Dermis blood vessel endothelial cell (primary cell): ENCODE measurements at regions not wholly inside any gene's neighbourhood (a gene's known extent, or its start where the extent isn't known, plus 50 kb on each side); places are given as distances from the start of the nearest gene placed in this dataset.

Source experiments
- DNase-seq: peaks from one replicate; pipeline ENCODE4 v3.0.0; 2010

DNA sequence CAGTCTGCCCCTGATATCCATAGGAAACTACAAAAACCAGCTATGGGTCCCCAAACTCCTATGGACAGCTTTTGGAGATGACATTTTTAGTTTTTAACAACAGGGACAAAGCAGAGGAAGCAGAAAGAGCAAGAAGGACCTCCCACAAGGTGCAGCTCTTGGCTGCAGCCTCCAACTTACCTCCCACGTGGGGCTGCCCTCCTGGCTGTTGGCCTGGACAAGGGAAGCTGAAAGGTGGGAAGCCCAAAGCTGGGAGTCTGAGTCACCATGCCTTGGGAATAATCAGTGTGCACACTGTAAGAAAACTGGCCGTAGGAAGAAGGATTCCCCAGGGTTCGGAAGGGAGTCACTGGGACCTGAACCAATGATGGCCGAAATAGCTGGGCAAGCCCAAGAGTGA is 51.8 kb upstream of the PAX1 start:
- no peak for DNase-seq

DNA sequence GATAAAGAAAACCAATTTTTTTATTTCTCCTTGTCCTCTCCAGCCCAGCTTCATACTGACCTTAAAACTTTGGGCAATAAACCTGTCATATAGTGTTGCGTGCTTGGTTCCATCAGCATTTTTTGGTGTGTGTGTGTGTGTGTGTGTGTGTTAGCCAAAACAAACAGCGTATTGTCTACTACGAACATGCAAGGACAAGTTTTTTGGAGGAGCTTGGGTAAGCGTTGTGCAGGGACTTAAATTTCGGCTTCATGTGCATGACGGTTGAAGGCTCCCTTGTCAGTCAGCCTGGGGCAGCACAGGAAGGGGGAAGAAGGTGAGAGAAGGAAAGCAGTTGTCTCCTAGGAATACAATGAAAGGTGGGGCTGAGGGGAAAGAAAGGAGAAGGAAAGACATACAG is 62.0 kb upstream of the PAX1 start:
- no peak for DNase-seq

DNA sequence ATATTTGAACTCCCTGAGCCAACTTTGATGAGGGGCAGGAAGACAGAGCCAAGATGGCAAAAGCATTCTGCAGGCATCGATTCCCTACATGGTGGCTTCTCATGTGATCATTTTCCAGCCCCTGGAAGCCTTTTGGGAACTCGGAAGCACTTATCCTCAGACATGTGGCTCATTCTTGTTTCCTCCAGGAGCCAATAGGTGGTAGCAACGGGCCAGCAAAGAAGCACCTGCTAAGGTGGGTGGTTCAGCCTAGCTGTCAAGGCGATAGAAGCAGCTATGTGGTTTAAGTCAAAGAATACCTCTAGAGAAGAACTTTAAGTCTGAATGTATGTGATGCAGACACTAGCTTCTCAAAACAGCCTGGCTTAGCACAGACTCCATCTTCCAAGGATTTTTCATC is 64.9 kb upstream of the PAX1 start:
- no peak for DNase-seq

DNA sequence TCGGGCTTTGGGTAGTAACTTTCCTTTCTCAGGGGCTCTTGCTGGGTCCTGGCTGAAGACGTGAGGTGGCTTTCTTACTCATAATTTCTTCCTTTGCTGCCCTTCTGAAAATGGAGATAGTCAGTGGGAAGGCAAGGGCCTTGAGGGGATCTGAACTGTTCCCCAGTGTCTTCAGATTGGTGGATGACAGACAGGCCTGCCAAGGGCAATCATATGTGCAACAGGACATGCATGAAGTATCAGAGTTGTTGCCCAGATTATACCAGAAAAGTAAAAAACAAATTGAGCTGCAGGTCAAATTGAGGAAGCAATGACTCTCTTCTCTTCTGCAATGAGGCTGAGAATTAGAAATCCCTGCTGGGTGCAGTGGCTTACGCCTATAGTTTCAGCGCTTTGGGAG is 71.6 kb upstream of the PAX1 start:
- DNase-seq: no peak

DNA sequence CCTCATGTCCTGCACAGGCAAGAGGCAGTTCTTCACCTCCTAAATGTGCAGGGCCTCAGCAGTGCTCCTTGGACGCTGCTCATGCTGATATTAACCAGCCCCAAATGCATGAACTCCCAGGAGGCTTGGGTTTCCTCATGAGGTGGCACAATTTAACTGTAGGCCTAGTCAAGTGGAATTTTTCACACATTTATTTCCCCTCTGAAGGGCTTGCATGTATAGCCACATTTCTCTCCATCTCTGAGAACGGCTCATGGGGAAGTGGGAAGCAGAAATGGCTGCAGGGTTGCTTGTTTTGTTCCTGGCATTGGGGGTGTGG is 72.8 kb upstream of the PAX1 start:
- no peak for DNase-seq

DNA sequence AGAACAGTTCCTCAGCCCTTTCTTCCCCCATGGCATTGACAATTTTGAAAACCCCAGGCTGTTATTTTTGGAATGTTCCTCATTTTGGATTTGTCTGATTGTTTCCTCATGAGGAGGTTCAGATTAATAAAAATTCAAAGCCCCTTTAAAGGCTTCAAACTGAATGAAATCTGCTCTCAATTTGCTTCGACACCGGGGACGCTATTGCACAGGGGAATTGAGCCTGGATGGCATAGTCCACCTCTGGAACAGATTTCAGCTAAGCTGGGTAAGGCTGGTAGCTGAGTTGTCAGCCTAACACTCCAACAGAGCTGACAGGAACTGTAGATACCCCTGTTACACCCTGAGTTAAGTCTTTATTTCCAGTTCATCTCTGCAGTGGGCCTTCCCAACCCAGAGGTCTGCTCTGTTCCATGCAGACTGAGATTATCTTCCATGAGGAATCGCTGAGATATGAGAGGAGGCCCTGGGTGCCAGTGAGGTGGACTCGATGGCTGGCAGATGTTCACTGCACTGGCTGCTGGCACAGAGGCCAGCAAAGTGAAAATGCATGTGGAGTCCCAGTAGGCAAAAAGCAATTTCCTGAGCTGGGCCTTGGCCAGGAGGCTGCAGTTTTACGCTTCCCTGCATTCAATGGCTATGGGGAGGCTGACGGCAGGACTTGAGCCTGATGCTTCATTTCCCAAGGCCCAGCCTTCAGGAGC is 73.3 kb upstream of the PAX1 start:
- no peak for DNase-seq

DNA sequence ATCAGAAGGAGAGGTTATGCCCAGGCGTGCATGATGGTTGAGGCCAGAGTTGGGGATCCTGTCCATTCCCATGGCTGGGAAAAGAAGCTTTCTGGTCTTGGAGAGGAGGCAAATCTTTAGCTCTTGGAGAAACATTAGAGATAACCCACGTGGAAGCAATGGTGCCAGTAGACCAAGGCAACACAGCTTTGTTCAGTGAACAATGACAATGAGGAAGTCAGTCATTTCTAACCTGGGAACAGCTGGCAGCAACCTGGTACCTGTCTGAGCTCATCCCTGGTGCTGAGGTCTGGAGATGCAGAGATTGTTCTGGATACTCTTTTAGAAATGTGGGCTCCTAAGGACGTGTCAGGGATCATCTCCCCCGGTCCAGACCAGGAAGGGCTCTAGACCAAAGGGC is 76.7 kb upstream of the PAX1 start:
- DNase-seq: no peak

DNA sequence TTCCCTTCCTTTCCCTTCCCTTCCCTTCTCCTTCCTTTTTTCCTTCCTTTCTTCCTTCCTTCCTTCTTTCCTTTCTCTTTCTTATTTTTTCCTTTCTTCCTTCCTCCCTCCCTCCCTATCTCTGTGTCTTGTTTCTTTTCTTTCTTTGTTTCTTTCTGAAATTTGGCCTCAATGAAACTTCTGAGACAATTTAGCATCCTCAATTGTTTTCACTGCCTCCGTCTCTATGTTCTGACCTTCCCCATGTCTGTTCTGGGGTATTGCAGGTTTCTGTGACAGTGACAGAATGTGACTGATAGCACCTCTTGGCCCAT is 81.7 kb upstream of the PAX1 start:
- DNase-seq: no peak

DNA sequence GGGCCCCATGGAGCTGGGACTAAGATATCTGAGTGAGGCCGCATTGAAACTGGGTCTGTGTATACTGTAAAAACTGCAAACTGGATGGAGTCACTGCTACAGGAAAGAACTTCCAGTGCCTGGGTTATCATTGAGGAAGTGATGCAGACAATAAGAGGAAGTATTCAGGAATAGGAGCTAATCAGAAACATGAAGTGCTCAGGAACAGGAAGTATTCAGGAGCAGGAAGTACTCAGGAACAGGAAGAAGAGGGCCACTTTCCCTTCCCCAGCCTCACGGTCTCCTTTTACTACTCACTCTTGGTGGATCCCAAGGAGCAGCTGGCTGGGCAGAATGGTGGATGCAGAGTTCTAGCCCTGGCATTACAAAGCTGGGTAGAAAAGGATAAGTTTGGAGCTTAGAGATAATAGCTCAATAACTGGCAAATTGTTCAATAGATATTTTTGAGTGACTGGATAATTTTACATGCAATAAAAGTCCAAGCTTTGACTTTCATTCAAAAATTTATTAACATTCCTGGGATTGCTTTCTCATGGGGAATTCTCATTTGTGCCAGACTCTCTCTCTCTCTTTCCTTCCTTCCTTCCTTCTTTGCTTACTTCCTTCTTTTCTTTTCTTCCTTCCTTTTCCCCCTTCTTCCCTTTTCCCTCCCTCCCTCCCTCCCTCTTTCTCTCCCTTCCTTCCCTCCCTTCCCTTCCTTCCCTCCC is 82.2 kb upstream of the PAX1 start:
- DNase-seq: no peak

DNA sequence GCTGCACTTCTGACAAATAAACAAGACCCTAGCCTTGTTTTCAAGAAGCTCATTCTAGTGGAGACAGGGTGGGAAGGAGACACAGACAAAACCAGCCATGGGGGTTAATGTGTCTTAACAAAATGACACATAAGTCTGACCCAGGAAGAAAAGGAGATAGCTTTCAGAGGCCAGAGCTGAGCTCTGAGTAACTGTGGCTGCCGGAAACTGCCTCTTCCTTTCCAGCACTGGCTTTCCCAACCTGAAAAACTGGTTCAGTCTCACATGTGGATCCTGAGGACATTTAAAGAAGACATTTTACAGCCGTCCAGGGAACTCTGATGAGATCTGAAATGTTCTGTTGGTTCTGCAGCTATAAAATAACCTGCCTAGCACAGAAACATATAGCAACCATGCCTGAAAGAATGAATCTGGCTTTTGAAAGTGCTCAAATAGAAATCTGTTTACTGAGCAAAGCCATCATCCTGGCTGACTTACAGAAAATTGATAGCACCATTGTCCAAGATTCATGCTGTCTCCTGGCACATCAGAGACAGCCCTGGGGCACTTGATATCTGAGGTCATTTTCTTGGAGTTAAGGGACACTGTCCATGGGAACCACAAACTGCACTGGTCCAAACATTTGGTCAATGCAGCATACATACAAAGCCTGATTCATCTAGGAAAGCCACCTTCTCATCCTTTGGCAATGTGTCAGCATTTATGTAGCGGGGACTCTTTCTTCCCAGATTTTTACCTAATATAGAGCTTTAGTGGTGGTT is 83.2 kb upstream of the PAX1 start:
- no peak for DNase-seq

DNA sequence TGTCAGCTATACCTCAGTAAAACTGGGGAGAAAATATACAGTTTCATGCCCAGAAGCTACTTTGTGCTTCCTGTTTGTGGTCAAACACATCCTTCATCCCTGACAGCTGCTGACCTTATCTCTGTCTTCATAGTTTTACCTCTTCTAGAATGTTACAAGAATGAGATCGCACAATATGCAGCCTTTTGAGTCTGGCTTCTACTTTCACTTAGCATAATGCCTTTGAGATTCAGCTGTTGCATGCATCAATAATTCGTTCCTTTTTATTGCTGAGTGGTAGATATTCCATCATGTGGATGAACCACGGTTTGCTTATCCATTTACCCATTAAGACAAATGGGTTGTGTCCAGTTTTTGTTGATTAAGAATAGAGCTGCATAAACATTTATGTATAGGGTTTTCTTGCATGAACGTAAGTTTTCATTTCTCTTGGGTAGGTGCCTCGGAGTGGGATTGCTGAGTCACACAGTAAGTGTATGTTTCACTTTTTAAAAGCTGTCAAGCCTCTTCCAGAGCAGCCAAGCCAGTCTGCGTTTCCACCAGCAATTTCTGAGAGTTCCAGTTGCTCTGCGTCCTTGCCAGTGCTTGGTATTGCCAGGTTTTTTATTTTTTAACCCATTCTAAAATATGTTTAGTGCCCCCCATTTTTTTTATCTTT is 86.6 kb upstream of the PAX1 start:
- DNase-seq: no peak

DNA sequence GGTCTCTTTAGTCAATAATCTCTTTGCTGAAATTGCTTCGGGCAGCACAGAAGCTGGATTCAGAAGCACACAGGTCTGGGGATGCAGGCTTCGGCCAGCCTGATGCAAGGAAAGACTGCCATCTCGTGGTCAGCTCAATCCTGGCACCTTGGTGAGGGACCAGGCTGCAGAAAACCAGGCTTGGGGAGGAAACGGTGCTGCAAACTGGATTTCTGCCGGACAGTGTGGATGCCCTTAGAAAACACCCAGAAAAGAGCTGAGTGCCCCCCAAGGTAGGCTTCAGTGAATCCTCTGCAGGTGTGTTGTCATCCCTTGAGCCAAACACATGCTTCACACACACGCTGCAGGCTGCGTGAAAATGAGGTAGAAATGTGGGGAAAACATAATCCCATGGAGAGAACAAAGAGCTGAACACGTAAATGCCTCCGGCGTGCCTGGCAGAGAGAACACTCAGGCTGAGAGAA is 89.8 kb upstream of the PAX1 start:
- peak; percentile 74 for DNase-seq

DNA sequence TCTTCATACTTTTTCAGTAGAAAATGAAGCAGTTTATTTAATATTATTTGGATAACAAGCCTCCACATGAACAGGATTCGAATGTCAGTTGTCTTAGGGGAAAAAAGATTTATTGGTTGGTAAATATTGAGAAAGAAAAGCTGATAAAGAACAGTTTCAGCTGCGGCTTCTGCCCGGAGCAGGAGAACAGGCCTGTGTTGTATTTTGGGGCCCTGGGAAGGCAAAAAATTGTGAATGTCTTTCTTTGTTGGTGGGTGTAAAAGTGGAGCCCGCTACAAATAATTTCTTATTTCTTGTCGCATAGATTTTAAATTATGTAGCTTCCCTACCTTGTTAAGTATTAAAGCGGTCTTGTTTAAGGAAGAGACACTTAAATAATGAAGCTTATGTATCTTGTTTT is 90.5 kb upstream of the PAX1 start:
- DNase-seq: no peak

DNA sequence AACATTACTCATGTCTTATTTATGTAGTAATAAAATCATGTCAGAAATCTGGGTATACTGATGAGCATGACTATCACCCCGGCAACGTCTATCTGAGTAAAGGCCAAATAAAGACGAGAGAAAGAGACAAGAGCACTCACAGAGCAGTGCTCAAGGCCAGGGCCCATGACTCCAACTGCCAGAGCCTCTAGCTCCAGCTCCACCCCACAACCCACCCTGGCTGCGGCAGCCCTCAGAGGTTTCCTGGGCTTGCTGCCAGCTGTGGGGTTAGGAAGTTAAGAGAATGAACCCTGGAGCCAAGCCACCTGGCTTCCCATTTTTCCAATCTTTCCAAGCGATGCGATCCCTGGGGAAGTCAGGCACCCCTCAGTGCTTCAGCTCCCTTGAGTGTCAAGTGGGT is 92.0 kb upstream of the PAX1 start:
- peak; percentile 4 for DNase-seq

DNA sequence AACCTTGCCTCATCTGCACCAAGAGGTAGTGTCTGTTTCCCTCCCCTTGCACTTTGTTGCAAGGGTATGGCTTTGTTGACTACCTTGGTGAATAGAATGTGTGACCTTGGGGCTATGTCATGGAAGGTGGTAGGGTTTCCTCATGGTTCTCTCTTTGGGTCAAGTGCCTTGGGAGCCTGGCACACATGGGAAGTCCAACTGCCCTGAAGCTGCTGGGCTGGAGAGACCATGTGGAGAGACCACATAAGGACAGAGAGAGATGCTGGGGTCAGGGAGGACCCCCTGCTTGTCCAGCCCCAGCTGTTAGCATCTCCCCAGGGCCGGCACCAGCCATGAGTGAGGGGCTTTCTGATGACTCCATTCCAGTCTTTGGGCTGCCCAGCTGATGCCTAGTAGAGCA is 95.5 kb upstream of the PAX1 start:
- no peak for DNase-seq

DNA sequence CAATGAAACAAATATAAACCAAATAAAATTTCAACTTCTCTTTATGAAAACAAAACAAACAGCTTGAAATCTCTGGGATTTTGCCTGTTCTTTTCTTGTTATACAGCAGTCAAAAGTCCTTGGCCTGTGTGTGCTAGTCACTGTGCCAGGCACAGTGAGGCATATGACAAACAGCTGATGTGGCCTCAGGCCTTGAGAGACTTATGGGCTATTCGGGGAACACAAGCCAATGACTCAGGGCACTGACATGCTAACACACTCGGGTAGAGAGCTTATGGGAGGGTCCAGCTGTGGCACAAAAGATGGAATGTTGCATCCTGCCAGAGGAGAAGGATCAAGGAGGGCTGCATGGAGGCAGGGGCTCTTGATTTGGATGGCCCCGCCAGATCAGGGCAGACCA is 95.4 kb upstream of the NKX2-2 start:
- no peak for DNase-seq

DNA sequence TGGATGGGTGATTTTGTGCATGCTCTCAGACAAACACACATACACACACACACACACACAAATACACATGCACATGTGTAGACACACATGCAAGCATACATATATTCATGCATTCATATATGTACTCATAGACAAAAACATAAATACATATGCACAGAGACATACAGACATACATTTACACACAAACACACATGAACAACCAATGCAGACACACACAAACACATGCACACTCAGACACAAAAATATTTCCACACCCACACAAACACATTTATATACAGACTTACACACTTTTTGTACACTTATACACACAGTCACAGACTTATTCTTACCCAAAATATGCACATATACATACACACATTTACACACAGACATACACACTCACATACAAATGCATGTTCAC is 94.9 kb upstream of the NKX2-2 start:
- DNase-seq: no peak

DNA sequence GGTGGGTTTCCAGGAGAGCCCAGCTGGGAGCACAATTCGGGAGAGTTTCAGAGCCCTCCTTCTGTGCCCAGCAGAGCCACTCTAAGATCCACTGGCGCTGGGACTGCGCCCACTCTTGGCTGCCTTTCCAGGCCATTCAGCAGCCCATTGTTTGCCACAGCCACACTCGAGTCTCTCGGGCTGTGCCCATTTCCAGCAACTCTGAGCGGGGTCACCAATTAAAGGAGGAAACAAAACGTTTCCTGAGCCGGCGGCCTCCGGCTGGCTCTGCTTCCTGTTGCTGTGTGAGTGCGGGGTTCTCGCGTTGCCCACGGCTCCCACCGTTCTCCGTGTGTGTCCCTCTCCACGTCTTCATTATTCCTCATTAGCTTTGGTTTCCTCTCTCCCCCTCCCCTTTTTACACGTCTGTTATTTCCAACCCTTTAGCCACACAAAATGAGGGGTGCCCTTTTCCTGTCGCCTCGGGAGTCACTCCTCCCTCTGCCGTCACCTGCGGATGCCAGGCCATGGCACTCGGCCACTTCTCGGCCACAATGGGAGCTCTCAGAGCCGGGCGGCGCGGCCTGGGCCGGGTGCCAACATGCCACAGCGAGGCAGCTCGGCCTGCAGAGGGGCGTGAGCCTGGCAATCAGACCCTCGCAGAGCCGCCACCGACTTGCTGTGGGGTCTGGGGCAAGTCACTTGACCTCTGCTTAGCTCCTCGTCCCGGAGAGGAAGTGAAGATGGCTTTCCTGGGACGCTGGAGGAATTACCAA is 94.3 kb upstream of the NKX2-2 start:
- peak; percentile 16 for DNase-seq

DNA sequence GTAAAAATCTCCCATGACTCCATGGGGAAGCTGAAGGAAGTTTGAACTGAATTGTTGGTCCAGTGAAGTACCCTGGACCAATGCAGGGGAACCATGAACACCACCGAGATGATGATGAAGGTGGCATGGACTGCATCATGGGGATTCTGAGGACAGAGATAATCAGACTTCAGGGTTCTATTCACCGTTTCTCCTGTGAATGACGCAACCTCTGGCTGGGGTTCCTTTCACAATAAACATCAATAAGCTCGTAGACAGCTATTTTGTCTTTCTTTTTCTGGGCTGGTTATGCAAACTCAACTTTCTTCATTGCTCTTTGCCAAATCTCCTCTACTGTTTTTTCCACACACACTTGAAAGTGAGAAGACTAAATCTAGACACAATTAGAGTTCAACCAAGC is 87.9 kb upstream of the NKX2-2 start:
- DNase-seq: no peak

DNA sequence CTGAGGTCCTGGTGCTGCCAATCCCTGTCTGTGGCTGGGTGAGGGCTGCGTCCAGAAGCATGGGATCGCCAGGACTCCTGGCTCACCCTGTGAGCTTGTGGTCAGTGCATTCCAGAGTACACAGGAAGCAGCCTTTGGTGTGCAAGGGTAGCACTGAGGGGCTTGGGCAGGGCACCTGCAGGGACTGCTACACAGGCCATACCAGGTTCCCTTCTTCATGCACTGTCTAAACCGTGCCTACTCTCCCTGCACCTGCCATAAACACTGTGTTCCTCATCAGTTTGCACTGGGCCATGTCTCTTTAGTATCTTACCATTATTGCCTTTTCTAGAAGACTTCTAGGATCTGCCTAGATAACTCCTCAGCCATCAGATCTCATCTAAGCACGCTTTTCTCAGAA is 72.8 kb upstream of the NKX2-2 start:
- no peak for DNase-seq

DNA sequence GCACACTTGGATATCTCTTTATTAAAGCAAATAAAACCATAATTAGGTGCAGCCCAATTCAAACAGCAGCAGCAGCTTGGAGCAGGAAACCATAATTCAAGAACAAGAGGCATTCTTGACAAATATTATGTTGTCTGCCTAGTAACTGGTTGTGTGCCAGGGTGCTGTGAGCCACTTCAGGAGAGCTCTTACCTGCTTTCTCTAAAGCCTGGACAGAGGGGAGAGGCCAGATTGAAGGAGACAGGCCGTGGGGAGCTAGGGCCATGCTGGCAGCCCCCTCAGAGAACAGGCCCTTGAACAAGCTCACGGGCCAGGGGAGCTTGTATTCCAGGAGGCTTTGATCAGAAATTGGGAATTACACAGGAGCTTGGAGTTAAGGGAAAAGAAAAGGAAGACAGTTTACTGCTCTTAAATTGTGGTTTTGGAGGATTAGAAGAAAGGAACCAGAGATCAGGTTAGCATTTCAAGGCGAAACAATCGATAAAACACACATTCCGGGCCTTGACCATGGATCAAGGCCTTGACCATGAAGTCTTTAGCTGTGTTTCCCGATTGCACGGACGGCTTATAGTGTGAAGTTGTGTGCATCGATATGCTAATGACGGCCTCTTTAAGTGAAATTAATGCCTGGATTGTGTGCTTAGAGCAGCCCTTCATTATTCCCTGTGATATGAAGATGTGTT is 69.8 kb upstream of the NKX2-2 start:
- no peak for DNase-seq

DNA sequence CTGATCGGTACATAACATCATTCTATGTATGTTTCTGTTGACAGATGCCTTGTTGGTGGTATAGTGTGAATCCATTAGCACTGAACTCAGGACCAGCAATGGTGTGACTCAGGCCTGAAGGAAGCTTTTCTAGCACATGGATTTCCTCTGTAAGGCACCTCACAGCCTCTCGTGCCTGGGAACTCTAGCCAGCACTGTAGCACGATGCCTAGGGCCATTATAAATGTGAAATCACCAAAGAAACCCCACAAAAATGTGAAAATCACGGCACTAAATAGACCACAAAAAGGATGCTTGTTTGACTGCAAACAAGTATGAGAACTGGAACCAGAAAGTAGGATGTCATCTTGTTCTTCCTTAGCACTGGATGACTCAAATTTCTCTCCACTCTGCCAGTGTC is 63.7 kb upstream of the NKX2-2 start:
- no peak for DNase-seq
